ENCODE measurements at regions not wholly inside any gene's neighbourhood (a gene's known extent, or its start where the extent isn't known, plus 50 kb on each side); places are given as distances from the start of the nearest gene placed in this dataset.

- TF ChIP-seq CTCF (IDR thresholded peaks at IDR 0.05) (no peak), POLR2A (IDR thresholded peaks at IDR 0.05) (no peak)
- DNase-seq (ENCODE audit: low spot score in 2 of 2) = no peak
- no peak overlapping the region for H3K4me3 ChIP-seq (ENCODE audit: low read depth, poor library complexity, severe bottlenecking)
- WGBS, 2 donors = 36 to 74% methylated on average over 3 of the region's 3 CpGs
- intact Hi-C loops (cut with DNase I; ENCODE audit: low total_unique reads) = no loop called here
These were observed 1345.6 kb downstream of the FSCB start for GRCh38 chr14:43161477-43161876.

GRCh38 chr14:43157661-43158060 lies 1349.4 kb downstream of the FSCB start:
- H3K4me3 ChIP-seq (ENCODE audit: low read depth, poor library complexity, severe bottlenecking) = no peak overlapping the region
- intact Hi-C loops (cut with DNase I; ENCODE audit: low total_unique reads) = no loop called here
- WGBS, 2 donors = 74 to 81% methylated on average over 2 of the region's 2 CpGs
- no peak for DNase-seq (ENCODE audit: low spot score in 2 of 2)
- TF ChIP-seq CTCF (IDR thresholded peaks at IDR 0.05) (no peak), POLR2A (IDR thresholded peaks at IDR 0.05) (no peak)

GRCh38 chr14:43155924-43156323 lies 1351.2 kb downstream of the FSCB start:
- no peak for DNase-seq (ENCODE audit: low spot score in 2 of 2)
- no peak for TF ChIP-seq CTCF (IDR thresholded peaks at IDR 0.05)
- no peak overlapping the region for H3K4me3 ChIP-seq (ENCODE audit: low read depth, poor library complexity, severe bottlenecking)
- 86 to 88% methylated on average over 2 of the region's 2 CpGs for WGBS, 2 donors
- intact Hi-C loops (cut with DNase I; ENCODE audit: low total_unique reads) = no loop called here

- intact Hi-C loops (cut with DNase I; ENCODE audit: low total_unique reads) = no loop called here
- no peak for DNase-seq (ENCODE audit: low spot score in 2 of 2)
- 93 to 100% methylated on average over 1 of the region's 1 CpG for WGBS, 2 donors
- H3K4me3 ChIP-seq (ENCODE audit: low read depth, poor library complexity, severe bottlenecking) = no peak overlapping the region
- TF ChIP-seq CTCF (IDR thresholded peaks at IDR 0.05) (no peak), POLR2A (IDR thresholded peaks at IDR 0.05) (no peak)
These were observed 1351.8 kb downstream of the FSCB start for GRCh38 chr14:43155258-43155657.

GRCh38 chr14:43147485-43147884 lies 1359.6 kb downstream of the FSCB start:
- H3K4me3 ChIP-seq (ENCODE audit: low read depth, poor library complexity, severe bottlenecking) = no peak overlapping the region

GRCh38 chr14:43145361-43145760 lies 1361.7 kb downstream of the FSCB start:
- 80 to 85% methylated on average over 2 of the region's 2 CpGs for WGBS, 2 donors
- H3K4me3 ChIP-seq (ENCODE audit: low read depth, poor library complexity, severe bottlenecking) = no peak overlapping the region
- no peak for DNase-seq (ENCODE audit: low spot score in 2 of 2)
- TF ChIP-seq POLR2A (IDR thresholded peaks at IDR 0.05) = no peak
- TF ChIP-seq CTCF (IDR thresholded peaks at IDR 0.05) = no peak
- intact Hi-C loops (cut with DNase I; ENCODE audit: low total_unique reads) = no loop called here

More at GRCh38 chr14:43147485-43147884, 1359.6 kb downstream of the FSCB start:
- TF ChIP-seq POLR2A (IDR thresholded peaks at IDR 0.05) = no peak
- DNase-seq (ENCODE audit: low spot score in 2 of 2) = no peak
- intact Hi-C loops (cut with DNase I; ENCODE audit: low total_unique reads) = no loop called here
- WGBS, 2 donors = 45 to 55% methylated on average over 3 of the region's 3 CpGs

All from lower leg skin (tissue), 4 donors.